Liver (tissue), 8 donors: ENCODE measurements at regions not wholly inside any gene's neighbourhood (a gene's known extent, or its start where the extent isn't known, plus 50 kb on each side); places are given as distances from the start of the nearest gene placed in this dataset.

ENCODE experiments used
- DNase-seq: peaks from one replicate; pipeline ENCODE4 v3.0.0-alpha.2; 2017; ENCODE audit warnings: low spot score
- H3K27ac ChIP-seq, 2 donors: one replicate each; pipeline ENCODE4 v1.7.0; 2013; ENCODE audit warnings: inconsistent platforms in 2 of 2, low read length in 2 of 2, control low read depth in 1 of 2, low read depth in 1 of 2, mild to moderate bottlenecking in 1 of 2
- H3K27me3 ChIP-seq, 4 donors: one replicate each; pipeline versions ENCODE4 v1.6.1 to v1.7.0; 2013; ENCODE audit warnings: low read length in 3 of 4, inconsistent platforms in 1 of 4, mild to moderate bottlenecking in 1 of 4, moderate library complexity in 1 of 4; ENCODE audit not compliant: control insufficient read depth in 4 of 4, insufficient read depth in 4 of 4
- H3K36me3 ChIP-seq, 4 donors: one replicate each; pipeline versions ENCODE4 v1.6.1 to v1.7.0; 2013; ENCODE audit warnings: low read length in 3 of 4, mild to moderate bottlenecking in 3 of 4, low read depth in 1 of 4, moderate library complexity in 1 of 4; ENCODE audit not compliant: control insufficient read depth in 4 of 4, insufficient read depth in 3 of 4
- H3K4me1 ChIP-seq, 4 donors: one replicate each; pipeline versions ENCODE4 v1.6.1 to v1.7.0; 2013; ENCODE audit warnings: low read length in 3 of 4, mild to moderate bottlenecking in 3 of 4, moderate library complexity in 1 of 4; ENCODE audit not compliant: control insufficient read depth in 4 of 4, insufficient read depth in 4 of 4
- H3K4me3 ChIP-seq, 3 donors: one replicate each; pipeline versions ENCODE4 v1.6.1 to v1.7.0; 2013; ENCODE audit warnings: low read length in 3 of 3, control low read depth in 1 of 3, low read depth in 1 of 3, mild to moderate bottlenecking in 1 of 3
- H3K9ac ChIP-seq, 2 donors: one replicate each; pipeline ENCODE4 v1.7.0; 2013; ENCODE audit warnings: low read length in 2 of 2, mild to moderate bottlenecking in 2 of 2, moderate library complexity in 2 of 2, control low read depth in 1 of 2, low read depth in 1 of 2
- H3K9me3 ChIP-seq, 4 donors: one replicate each; pipeline versions ENCODE4 v1.6.1 to v1.7.0; 2013; ENCODE audit warnings: low read length in 3 of 4; ENCODE audit not compliant: control insufficient read depth in 4 of 4
- ATF3 ChIP-seq: IDR thresholded peaks from 2 replicates; pipeline ENCODE4 v1.6.1; 2016; ENCODE audit warnings: antibody characterized with exemption
- EGR1 ChIP-seq, 2 donors: IDR thresholded peaks; 2 replicates each; pipeline ENCODE4 v1.6.1; 2016 to 2018; ENCODE audit warnings: antibody characterized with exemption in 2 of 2, low read depth in 2 of 2
- FOXA1 ChIP-seq: IDR thresholded peaks from 2 replicates; pipeline ENCODE4 v1.6.1; 2016; ENCODE audit warnings: antibody characterized with exemption
- FOXA2 ChIP-seq: IDR thresholded peaks from 2 replicates; pipeline ENCODE4 v1.6.1; 2016; ENCODE audit warnings: antibody characterized with exemption
- GABPA ChIP-seq, 2 donors: IDR thresholded peaks in 1 of 2; conservative IDR thresholded peaks in 1 of 2; 2 replicates each; pipeline ENCODE4 v1.6.1; 2016; ENCODE audit warnings: antibody characterized with exemption in 2 of 2, mild to moderate bottlenecking in 1 of 2, moderate library complexity in 1 of 2
- HNF4A ChIP-seq, 2 donors: conservative IDR thresholded peaks; 2 replicates each; pipeline ENCODE4 v1.6.1; 2016; ENCODE audit warnings: antibody characterized with exemption in 2 of 2, mild to moderate bottlenecking in 2 of 2
- HNF4G ChIP-seq: IDR thresholded peaks from 2 replicates; pipeline ENCODE4 v1.6.1; 2016; ENCODE audit warnings: antibody characterized with exemption
- JUND ChIP-seq, 2 donors: IDR thresholded peaks; 2 replicates each; pipeline ENCODE4 v1.6.1; 2016; ENCODE audit warnings: antibody characterized with exemption in 2 of 2
- MAX ChIP-seq: IDR thresholded peaks from 2 replicates; pipeline ENCODE4 v1.6.1; 2016; ENCODE audit warnings: antibody characterized with exemption
- NR2F2 ChIP-seq: IDR thresholded peaks from 2 replicates; pipeline ENCODE4 v1.6.1; 2016; ENCODE audit warnings: antibody characterized with exemption
- RAD21 ChIP-seq, 2 donors: IDR thresholded peaks; 2 replicates each; pipeline ENCODE4 v1.6.1; 2016; ENCODE audit warnings: antibody characterized with exemption in 2 of 2, mild to moderate bottlenecking in 2 of 2
- REST ChIP-seq: IDR thresholded peaks from 2 replicates; pipeline ENCODE4 v1.6.1; 2016; ENCODE audit warnings: antibody characterized with exemption, mild to moderate bottlenecking
- RXRA ChIP-seq, 2 donors: IDR thresholded peaks; 2 replicates each; pipeline ENCODE4 v1.6.1; 2017 to 2018; ENCODE audit warnings: antibody characterized with exemption in 2 of 2, mild to moderate bottlenecking in 1 of 2
- SP1 ChIP-seq: IDR thresholded peaks from 2 replicates; pipeline ENCODE4 v1.6.1; 2018; ENCODE audit warnings: antibody characterized with exemption, mild to moderate bottlenecking
- TAF1 ChIP-seq: conservative IDR thresholded peaks from 2 replicates; pipeline ENCODE4 v1.6.1; 2016; ENCODE audit warnings: antibody characterized with exemption, mild to moderate bottlenecking
- YY1 ChIP-seq: IDR thresholded peaks from 2 replicates; pipeline ENCODE4 v1.6.1; 2016; ENCODE audit warnings: antibody characterized with exemption, mild to moderate bottlenecking
- ZBTB33 ChIP-seq: IDR thresholded peaks from 2 replicates; pipeline ENCODE4 v1.6.1; 2016; ENCODE audit warnings: antibody characterized with exemption
- WGBS: extraction: QIAGEN DNeasy Blood & Tissue Kit; methylation state at CpG from one replicate; pipeline ENCODE4 v1.1.7; 2013; 5-methylcytosine and 5-hydroxymethylcytosine counted together
- TF ChIP-seq, protein P1 (sequence below): fragments of 150-350 bp; IDR thresholded peaks from 2 replicates; pipeline ENCODE4 v1.5.1; 2017; ENCODE audit warnings: improper control_type of control experiment, low read depth, low read length; ENCODE audit not compliant: missing input control
- donor health status: healthy.
- donor health status: healthy.
- donor health status: healthy.
- donor health status: healthy.
- donor health status: healthy.

- H3K4me1 ChIP-seq: no peaks in the 10 kb centered on the region
- H3K27me3 ChIP-seq: no peaks in the 10 kb centered on the region
- H3K9me3 ChIP-seq: no peaks in the 10 kb centered on the region
- no peak for DNase-seq
- H3K27ac ChIP-seq: no peak overlapping the region
- no peak overlapping the region for H3K4me3 ChIP-seq
- TF ChIP-seq HNF4G (no peak), SP1 (no peak), RAD21 (IDR thresholded peaks at IDR 0.05) (no peak), REST (no peak), ZBTB33 (no peak), RXRA (IDR thresholded peaks at IDR 0.05) (no peak), MAX (no peak)
- 75% methylated on average over 4 of the region's 4 CpGs for WGBS
- no peak overlapping the region for H3K9ac ChIP-seq
- no peaks in the 10 kb centered on the region for H3K36me3 ChIP-seq
Observed at GRCh38 chr5:19266791-19267190, 721.2 kb downstream of the CDH18 start.

DNA sequence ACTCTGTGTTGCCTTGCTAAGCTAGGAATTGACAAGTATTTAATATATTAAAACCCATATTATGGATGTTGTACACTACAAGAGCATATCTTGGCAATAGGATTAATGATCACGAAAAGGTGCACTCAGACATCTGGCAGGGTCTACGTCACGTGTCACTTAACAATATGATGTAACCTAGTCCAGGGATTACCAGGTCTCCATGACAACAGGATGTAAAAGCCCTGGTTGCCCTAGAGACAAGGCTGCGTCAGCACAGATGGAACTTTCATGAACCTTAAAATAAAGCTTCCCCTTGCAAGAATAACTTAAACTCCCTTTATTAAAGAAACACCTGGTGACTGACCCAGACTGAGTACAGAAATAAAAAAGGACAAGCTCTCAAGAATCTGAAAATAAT lies 717.8 kb downstream of the CDH18 start:
- H3K4me3 ChIP-seq: no peak overlapping the region
- H3K27ac ChIP-seq: no peak overlapping the region
- H3K9me3 ChIP-seq: no peaks in the 10 kb centered on the region
- DNase-seq: no peak
- H3K36me3 ChIP-seq: no peaks in the 10 kb centered on the region
- TF ChIP-seq HNF4A (conservative IDR thresholded peaks at IDR 0.05) (no peak), REST (no peak), RAD21 (IDR thresholded peaks at IDR 0.05) (no peak), SP1 (no peak), TAF1 (no peak), MAX (no peak), ATF3 (no peak), RXRA (IDR thresholded peaks at IDR 0.05) (no peak), JUND (IDR thresholded peaks at IDR 0.05) (no peak), EGR1 (IDR thresholded peaks at IDR 0.05; ENCODE audit: low read depth in 2 of 2) (no peak), NR2F2 (no peak), YY1 (no peak), FOXA1 (no peak), ZBTB33 (no peak), GABPA (IDR thresholded peaks at IDR 0.05 in 1 of 2, conservative IDR thresholded peaks at IDR 0.05 in 1 of 2) (no peak), HNF4G (no peak), FOXA2 (no peak)
- TF ChIP-seq, protein P1, sequence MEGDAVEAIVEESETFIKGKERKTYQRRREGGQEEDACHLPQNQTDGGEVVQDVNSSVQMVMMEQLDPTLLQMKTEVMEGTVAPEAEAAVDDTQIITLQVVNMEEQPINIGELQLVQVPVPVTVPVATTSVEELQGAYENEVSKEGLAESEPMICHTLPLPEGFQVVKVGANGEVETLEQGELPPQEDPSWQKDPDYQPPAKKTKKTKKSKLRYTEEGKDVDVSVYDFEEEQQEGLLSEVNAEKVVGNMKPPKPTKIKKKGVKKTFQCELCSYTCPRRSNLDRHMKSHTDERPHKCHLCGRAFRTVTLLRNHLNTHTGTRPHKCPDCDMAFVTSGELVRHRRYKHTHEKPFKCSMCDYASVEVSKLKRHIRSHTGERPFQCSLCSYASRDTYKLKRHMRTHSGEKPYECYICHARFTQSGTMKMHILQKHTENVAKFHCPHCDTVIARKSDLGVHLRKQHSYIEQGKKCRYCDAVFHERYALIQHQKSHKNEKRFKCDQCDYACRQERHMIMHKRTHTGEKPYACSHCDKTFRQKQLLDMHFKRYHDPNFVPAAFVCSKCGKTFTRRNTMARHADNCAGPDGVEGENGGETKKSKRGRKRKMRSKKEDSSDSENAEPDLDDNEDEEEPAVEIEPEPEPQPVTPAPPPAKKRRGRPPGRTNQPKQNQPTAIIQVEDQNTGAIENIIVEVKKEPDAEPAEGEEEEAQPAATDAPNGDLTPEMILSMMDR: no peak
- WGBS: 72% methylated on average over 4 of the region's 4 CpGs
- no peaks in the 10 kb centered on the region for H3K27me3 ChIP-seq
- no peak overlapping the region for H3K9ac ChIP-seq
- H3K4me1 ChIP-seq: no peaks in the 10 kb centered on the region
